Lung (tissue), 11 donors: ENCODE measurements at regions not wholly inside any gene's neighbourhood (a gene's known extent, or its start where the extent isn't known, plus 50 kb on each side); places are given as distances from the start of the nearest gene placed in this dataset.

Experiments
- ATAC-seq: fragments of 200-7000 bp; cut with Tn5 transposase; one replicate; pipeline ENCODE4 v1.9.1; 2020; ENCODE audit warnings: moderate number of reproducible peaks; ENCODE audit not compliant: insufficient read depth, low FRiP score
- DNase-seq, 3 donors: peaks; one replicate each; pipeline ENCODE4 v3.0.0-alpha.2; 2013 to 2017
- H3K27ac ChIP-seq, 2 donors: one replicate each; pipeline ENCODE4 v1.5.1; 2013; ENCODE audit warnings: mild to moderate bottlenecking in 2 of 2, moderate library complexity in 2 of 2, control low read depth in 1 of 2, inconsistent platforms in 1 of 2, low read depth in 1 of 2, low read length in 1 of 2
- H3K27me3 ChIP-seq, 3 donors: one replicate each; pipeline ENCODE4 v1.5.1; 2013; ENCODE audit warnings: low read length in 2 of 3; ENCODE audit not compliant: control insufficient read depth in 3 of 3, insufficient read depth in 3 of 3
- H3K36me3 ChIP-seq, 4 donors: one replicate each; pipeline ENCODE4 v1.5.1; 2013; ENCODE audit warnings: low read length in 4 of 4, mild to moderate bottlenecking in 1 of 4, moderate library complexity in 1 of 4; ENCODE audit not compliant: control insufficient read depth in 4 of 4, insufficient read depth in 4 of 4
- H3K4me1 ChIP-seq, 5 donors: one replicate each; pipeline ENCODE4 v1.5.1; 2013; ENCODE audit warnings: low read length in 5 of 5, mild to moderate bottlenecking in 2 of 5, moderate library complexity in 1 of 5; ENCODE audit not compliant: control insufficient read depth in 5 of 5, insufficient read depth in 5 of 5
- H3K4me3 ChIP-seq: one replicate; pipeline ENCODE4 v1.5.1; 2013; ENCODE audit warnings: mild to moderate bottlenecking, control low read depth, moderate library complexity
- H3K9ac ChIP-seq, 2 donors: one replicate each; pipeline ENCODE4 v1.5.1; 2013; ENCODE audit warnings: low read length in 2 of 2, control low read depth in 1 of 2; ENCODE audit not compliant: insufficient read depth in 1 of 2
- H3K9me3 ChIP-seq, 4 donors: one replicate each; pipeline ENCODE4 v1.5.1; 2013; ENCODE audit warnings: low read length in 3 of 4, mild to moderate bottlenecking in 1 of 4, moderate library complexity in 1 of 4; ENCODE audit not compliant: control insufficient read depth in 4 of 4, insufficient read depth in 3 of 4
- CTCF ChIP-seq: IDR thresholded peaks from 2 replicates; pipeline ENCODE4 v1.5.1; 2012; ENCODE audit warnings: mild to moderate bottlenecking; ENCODE audit errors: control extremely low read depth, extremely low read depth
- WGBS, 2 donors: extraction: QIAGEN DNeasy Blood & Tissue Kit; methylation state at CpG; one replicate each; pipeline ENCODE4 v1.1.7; 2013; 5-methylcytosine and 5-hydroxymethylcytosine counted together
- donor health status: control.
- donor health status: control.
- donor health status: Bipolar disorder and iron deficiency.
- donor health status: healthy.
- donor health status: DM: yes; HTN: yes; CAD: no.

GRCh38 chr7:67916571-67917436 lies 920.2 kb downstream of the TYW1 start:
- ATAC-seq, result no peak
- no peak overlapping the region for H3K27ac ChIP-seq
- no peak overlapping the region for H3K9ac ChIP-seq
- no peaks in the 10 kb centered on the region for H3K36me3 ChIP-seq
- peaks cover 0 to 3% (median 0%) of the 10 kb centered on the region in 5 donors for H3K4me1 ChIP-seq
- H3K9me3 ChIP-seq, result peaks cover 0 to 7% (median 4%) of the 10 kb centered on the region in 4 donors
- DNase-seq, result no peak
- no peaks in the 10 kb centered on the region for H3K27me3 ChIP-seq
- H3K4me3 ChIP-seq, result no peak overlapping the region
- WGBS, 2 donors, result 61 to 69% methylated on average over 9 of the region's 9 CpGs
- no peak for TF ChIP-seq CTCF

DNA sequence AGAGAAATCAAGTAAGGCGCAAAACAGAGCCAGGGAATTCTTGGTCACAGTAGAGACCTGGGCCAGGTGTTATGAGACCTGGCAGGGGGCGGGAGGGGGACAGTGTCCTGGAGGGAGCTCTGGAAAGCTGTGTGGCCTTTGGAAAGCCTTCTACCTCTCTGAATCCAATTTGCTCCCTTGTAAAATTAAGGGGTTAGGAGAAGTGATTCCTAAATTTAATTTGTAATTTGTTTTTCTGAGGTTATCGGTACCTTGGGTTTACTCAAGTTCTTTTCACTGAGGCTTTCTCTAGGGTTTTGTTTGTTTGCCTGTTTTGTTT lies 920.8 kb downstream of the TYW1 start:
- no peaks in the 10 kb centered on the region for H3K36me3 ChIP-seq
- TF ChIP-seq CTCF, result no peak
- WGBS, 2 donors, result 86 to 95% methylated on average over 3 of the region's 3 CpGs
- H3K27ac ChIP-seq, result no peak overlapping the region
- ATAC-seq, result no peak
- no peak for DNase-seq
- no peak overlapping the region for H3K4me3 ChIP-seq
- no peaks in the 10 kb centered on the region for H3K27me3 ChIP-seq
- no peak overlapping the region for H3K9ac ChIP-seq
- H3K4me1 ChIP-seq, result peaks cover 0 to 3% (median 0%) of the 10 kb centered on the region in 5 donors
- H3K9me3 ChIP-seq, result peaks cover 0 to 7% (median 4%) of the 10 kb centered on the region in 4 donors

DNA sequence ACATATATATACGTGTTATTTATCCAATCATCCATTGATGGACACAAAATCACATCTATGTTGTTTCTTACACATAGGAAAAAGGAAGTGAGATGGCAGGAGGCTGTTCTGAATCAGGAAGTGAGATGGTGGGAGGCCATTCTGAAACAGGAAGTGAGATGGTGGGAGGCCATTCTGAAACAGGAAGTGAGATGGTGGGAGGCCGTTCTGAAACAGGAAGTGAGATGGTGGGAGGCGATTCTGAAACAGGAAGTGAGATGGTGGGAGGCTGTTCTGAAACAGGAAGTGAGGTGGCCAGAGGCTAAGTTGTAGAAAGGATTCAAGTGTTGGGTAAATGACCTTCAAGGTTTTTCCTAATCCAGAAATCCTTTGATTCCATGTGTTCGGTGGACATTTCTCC lies 921.5 kb downstream of the TYW1 start:
- Histone ChIP-seq H3K27me3 (no peaks in the 10 kb centered on the region), H3K9ac (no peak overlapping the region), H3K4me3 (no peak overlapping the region), H3K9me3 (peaks cover 0 to 7% (median 4%) of the 10 kb centered on the region in 4 donors), H3K4me1 (peaks cover 0 to 3% (median 0%) of the 10 kb centered on the region in 5 donors), H3K36me3 (no peaks in the 10 kb centered on the region), H3K27ac (no peak overlapping the region)
- 46 to 63% methylated on average over 4 of the region's 4 CpGs for WGBS, 2 donors
- no peak for DNase-seq
- no peak for TF ChIP-seq CTCF
- ATAC-seq, result no peak

GRCh38 chr7:67923286-67923685 lies 926.7 kb downstream of the TYW1 start:
- no peak overlapping the region for H3K27ac ChIP-seq
- no peaks in the 10 kb centered on the region for H3K36me3 ChIP-seq
- no peak overlapping the region for H3K9ac ChIP-seq
- TF ChIP-seq CTCF, result no peak
- ATAC-seq (no peak), DNase-seq (no peak)
- no peaks in the 10 kb centered on the region for H3K4me1 ChIP-seq
- no peak overlapping the region for H3K4me3 ChIP-seq
- H3K9me3 ChIP-seq, result peaks cover 0 to 5% (median 2%) of the 10 kb centered on the region in 4 donors
- WGBS, 2 donors, result 85 to 93% methylated on average over 3 of the region's 3 CpGs
- H3K27me3 ChIP-seq, result no peaks in the 10 kb centered on the region
